Adrenal gland (tissue), 5 donors: ENCODE measurements at regions not wholly inside any gene's neighbourhood (a gene's known extent, or its start where the extent isn't known, plus 50 kb on each side); places are given as distances from the start of the nearest gene placed in this dataset.

Source experiments
- CTCF ChIP-seq, 6 experiments: fragments of 450-650 bp in 4 of 6; fragments of 200-600 bp in 2 of 6; sonication (generic) in 1 of 6; IDR thresholded peaks; 1 replicate in 5 of 6; 2 replicates in 1 of 6; pipeline versions ENCODE4 v1.5.1 to v1.8.0; 2016 to 2021; ENCODE audit warnings: antibody characterized with exemption in 6 of 6, mild to moderate bottlenecking in 2 of 6, moderate library complexity in 1 of 6
- POLR2A ChIP-seq, 2 donors: fragments of 450-650 bp; IDR thresholded peaks; one replicate each; pipeline ENCODE4 v1.6.1; 2017; ENCODE audit warnings: antibody characterized with exemption in 2 of 2, mild to moderate bottlenecking in 2 of 2, moderate library complexity in 1 of 2
- donor health status: DM: no; HTN: no; CAD: no.

GRCh38 chr5:61630908-61631307, 298.9 kb downstream of the ZSWIM6 start:
- TF ChIP-seq CTCF (IDR thresholded peaks at IDR 0.05) (no peak), POLR2A (IDR thresholded peaks at IDR 0.05) (no peak)
